HG03135 (cell line): ENCODE measurements at regions not wholly inside any gene's neighbourhood (a gene's known extent, or its start where the extent isn't known, plus 50 kb on each side); places are given as distances from the start of the nearest gene placed in this dataset.
A peak's percentile ranks its signal among the peaks of the same experiment; 100 is the strongest.

Experiments
- ATAC-seq: cut with Tn5 transposase; IDR thresholded peaks from one replicate; pipeline ENCODE4 v1.9.1; 2021; ENCODE audit warnings: mild to moderate bottlenecking, moderate library complexity; ENCODE audit not compliant: unreplicated experiment

- no peak for ATAC-seq
These were observed 143.5 kb downstream of the CARTPT start for GRCh38 chr5:71862507-71863060.

GRCh38 chr5:71864730-71865601 lies 145.9 kb downstream of the CARTPT start:
- ATAC-seq = no peak

DNA sequence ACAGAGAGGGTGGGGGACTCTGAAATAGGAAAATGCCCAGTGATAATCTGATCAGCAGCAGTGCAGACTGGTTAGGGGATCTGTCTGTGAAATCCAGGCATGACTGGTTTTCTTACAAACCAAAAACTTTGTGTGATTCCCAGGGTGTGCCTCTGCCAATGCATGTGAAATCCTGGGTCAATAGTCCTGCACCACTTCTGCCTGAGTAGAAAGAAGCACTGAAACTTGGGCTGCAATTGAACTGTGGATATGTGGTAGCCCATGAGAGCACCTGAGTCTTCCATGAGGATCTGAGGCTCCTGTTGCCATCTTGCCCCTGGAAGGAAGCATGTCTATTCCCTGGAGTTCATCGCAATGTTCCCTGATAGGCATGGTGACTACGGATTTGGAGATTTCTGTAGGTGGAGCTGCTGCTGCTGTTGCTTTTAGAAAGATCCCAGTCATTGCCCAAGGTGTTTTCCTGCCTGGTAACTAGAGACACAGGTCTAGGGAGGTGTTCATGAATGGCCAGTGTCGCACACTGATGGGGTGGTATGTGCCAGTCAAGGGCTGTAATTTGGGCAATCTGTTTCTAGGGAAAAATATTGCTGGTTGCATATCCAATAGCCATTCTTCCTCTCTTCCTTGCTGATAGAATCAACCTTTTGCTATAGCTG lies 146.7 kb downstream of the CARTPT start:
- no peak for ATAC-seq

DNA sequence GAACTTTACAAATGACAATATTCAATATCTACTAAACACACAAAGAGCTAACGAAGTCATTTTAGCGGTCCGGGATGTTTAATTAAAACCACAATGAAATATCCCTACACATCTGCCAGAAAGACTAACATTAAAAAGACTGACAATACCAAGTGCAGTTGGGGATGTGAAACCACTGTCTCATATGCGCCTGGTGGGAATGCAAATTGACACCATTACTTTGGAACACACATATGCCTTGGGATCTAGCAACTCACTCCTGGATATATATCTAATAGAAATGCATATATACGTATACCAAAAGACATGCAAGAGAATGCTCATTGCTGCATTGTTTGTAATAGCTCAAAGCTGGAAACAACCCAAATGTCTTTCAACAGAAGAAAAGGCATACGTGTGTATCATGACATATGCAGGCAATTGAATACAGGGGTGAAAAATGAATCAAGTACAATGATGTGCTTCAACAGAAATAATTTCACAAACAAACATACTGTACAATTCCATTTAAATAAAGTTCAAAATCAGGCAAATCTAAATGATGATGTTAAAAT lies 153.3 kb downstream of the CARTPT start:
- ATAC-seq = no peak

DNA sequence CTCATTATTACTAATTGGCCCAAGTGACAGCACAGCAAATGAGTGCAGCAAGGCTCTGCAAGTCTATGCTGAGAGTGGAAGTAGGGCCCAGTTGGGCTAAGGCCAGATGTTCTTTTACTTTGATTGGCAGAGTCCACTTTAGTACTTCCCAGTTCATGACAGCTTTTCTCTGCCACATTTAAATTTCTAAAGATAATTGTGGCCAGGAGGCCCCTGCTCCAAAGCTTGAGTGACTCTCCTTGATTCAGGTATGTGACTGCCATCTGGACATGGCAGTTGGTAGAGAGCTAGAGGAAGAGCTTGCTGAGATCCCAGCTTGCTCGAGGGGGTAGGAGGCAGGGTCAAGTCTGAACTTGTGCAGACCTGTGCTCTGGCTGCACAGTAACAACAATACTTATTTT lies 154.1 kb downstream of the CARTPT start:
- no peak for ATAC-seq

GRCh38 chr5:71874521-71874920 lies 155.4 kb downstream of the CARTPT start:
- no peak for ATAC-seq

DNA sequence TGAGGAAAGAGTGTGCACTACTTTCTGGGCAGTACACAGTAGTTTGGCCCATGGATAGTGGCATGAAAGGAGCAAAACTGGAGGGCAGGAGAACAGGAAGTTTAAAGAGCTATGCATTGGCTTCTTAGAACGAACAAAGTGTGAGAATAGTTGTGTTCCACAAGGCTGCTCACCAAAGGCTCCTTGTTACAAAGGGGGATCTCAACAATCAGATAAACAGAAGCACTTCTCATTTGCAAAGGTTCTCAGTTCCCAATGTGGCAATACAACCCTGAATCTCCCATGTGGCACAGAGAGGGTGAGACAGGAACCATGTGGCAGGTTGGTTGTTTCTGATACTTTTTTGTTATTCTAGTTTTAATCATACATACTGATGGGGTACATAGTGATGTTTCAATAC lies 158.4 kb downstream of the CARTPT start:
- no peak for ATAC-seq

GRCh38 chr5:71880536-71880935 lies 161.5 kb downstream of the CARTPT start:
- no peak for ATAC-seq

- ATAC-seq = no peak
These were observed 164.0 kb downstream of the CARTPT start for GRCh38 chr5:71882826-71883741.

DNA sequence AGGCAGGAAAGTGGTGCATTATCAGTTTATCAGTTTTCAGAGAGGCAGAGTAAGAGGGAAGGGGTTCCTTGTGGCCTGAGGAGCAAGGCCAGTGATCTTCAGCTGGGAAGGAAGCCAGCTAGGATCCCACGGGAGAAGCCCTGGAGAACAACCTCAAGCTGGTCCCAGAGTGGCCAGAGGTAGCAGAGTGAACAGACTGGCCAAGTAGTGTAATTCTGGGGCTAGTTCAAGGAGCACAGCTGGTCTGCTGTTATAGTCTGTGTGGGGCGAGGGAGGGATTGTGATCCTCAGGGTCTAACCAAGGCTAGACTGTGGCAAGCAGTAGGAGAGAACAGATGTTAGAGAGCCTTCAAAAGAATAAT lies 164.6 kb downstream of the CARTPT start:
- no peak for ATAC-seq

- no peak for ATAC-seq
These were observed 165.9 kb downstream of the CARTPT start for GRCh38 chr5:71884926-71885325.

GRCh38 chr5:71886406-71886805 lies 167.3 kb downstream of the CARTPT start:
- no peak for ATAC-seq

- peak; percentile 99 for ATAC-seq
These were observed 168.6 kb downstream of the CARTPT start for GRCh38 chr5:71887680-71888079.

DNA sequence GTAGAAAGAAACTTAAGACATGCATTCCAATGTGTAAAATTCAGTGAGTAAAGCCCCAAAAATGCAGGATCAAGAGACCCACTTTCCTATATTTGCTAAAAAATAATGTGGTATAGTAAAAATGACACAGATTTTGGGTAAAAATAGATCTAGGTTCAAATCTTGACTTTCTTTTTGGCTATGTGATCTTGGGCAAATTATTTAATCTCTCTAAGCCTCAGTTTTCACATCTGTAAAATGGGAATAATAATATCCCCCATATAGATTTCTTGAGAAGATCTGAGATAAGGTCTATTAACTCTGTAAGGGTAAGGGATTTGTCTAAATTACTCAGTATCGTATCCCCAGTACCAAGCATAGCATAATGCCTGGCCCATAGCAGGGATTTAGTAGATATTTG lies 172.3 kb downstream of the CARTPT start:
- no peak for ATAC-seq

DNA sequence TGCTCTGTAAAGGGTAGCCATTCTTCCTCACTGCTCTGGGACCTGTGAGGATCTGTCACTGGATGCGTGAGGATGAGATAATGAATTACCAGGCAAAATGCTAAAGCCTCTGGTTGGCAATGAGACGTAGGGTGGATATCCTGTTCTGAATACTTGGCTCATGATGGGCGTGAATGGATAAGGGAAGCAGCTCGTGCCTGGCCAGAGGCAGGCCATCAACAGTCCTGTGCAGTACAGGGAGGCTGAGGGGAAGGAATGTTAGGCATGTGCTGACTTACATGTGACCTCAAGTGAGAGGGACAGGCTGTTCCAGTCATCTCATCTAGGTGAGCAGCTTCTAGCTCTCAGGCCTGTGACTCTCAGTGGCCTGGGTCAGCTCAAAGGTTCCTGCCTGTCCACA lies 172.8 kb downstream of the CARTPT start:
- ATAC-seq = no peak

- no peak for ATAC-seq
These were observed 173.7 kb downstream of the CARTPT start for GRCh38 chr5:71892641-71893365.

DNA sequence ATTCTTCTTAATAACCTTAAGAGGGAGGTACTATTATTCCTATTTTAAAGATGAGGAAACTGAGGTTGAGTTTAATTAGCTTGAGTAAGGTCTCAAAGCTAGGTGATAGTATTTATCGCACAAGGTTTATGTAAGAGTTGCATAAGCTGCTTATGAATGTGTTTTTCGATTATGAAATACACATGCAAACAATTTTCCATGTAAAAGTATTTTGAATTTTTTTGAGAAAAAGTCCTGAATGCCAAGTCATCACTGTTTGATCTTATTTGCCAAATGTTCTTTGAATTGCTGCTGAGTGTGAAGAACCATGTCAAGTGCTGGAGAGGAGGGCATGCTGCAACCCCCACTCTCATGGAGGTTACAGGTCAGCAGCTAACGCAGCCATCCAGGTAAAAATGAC lies 174.4 kb downstream of the CARTPT start:
- no peak for ATAC-seq

DNA sequence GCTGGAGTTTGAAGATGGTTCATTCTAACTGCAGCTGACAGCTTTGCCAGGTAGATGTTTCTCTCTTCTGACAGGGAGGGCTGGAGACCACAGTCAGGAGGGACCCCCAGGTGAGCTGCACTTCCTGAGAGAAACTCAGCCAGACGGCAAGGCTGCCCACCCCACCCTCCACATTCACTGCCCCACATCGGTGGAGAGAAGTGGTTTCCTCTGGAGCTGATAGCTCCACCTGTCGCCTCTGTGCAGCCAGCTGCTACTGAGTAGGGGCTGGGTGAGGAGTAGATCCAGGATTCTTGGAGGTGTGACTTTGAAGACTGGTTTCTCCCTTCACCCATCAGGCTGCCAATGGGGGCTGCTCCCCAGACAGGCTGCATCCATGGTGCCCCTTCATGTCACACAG lies 175.0 kb downstream of the CARTPT start:
- no peak for ATAC-seq

GRCh38 chr5:71895546-71895945 lies 176.5 kb downstream of the CARTPT start:
- ATAC-seq = no peak

DNA sequence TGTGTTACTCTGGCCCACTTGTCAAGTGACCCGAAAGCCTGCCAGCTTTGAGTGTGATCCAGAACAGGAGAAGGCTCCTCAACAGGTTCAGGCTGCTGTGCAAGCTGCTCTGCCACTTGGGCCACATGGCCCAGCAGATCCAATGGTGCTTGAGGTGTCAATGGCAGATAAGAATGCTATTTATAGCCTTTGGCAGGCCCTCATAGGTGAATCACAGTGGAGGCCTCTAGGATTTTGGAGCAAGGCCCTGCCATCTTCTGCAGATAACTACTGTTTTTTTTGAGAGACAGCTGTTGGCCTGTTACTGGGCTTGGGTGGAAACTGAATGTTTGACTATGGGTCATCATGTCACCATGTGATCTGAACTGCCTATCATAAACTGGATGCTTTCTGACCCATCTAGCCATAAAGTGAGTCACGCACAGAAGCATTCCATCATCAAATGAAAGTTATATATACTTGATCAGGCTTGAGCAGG lies 180.8 kb downstream of the CARTPT start:
- no peak for ATAC-seq
